SK-N-SH (cell line): ENCODE measurements at regions not wholly inside any gene's neighbourhood (a gene's known extent, or its start where the extent isn't known, plus 50 kb on each side); places are given as distances from the start of the nearest gene placed in this dataset.

Experiments used
- CTCF ChIA-PET: fragments of 300-600, 350-600 bp; formaldehyde crosslinking; extraction: SDS; loops from one replicate; lab custom pipeline; 2021; lab: Yijun Ruan, JAX
- POLR2A ChIA-PET: fragments of 350-600 bp; sonication (Branson Sonifier 250); formaldehyde crosslinking; extraction: SDS; loops from one replicate; lab custom pipeline; 2020; ENCODE audit warnings: antibody characterized with exemption, inconsistent platforms; lab: Yijun Ruan, JAX
- DNase-seq: peaks from one replicate; pipeline ENCODE4 v3.0.0; 2012
- H2AFZ ChIP-seq: fragments of 200-600 bp; sonication (generic); 2 replicates; pipeline ENCODE4 v1.8.1; 2016; ENCODE audit warnings: antibody characterized with exemption, mild to moderate bottlenecking, low read depth
- H3F3A ChIP-seq: fragments of 200-600 bp; sonication (generic); replicated peaks from 2 replicates; pipeline ENCODE3; 2016; ENCODE audit warnings: antibody characterized with exemption, mild to moderate bottlenecking; ENCODE audit not compliant: insufficient read depth
- H3K27ac ChIP-seq, 2 experiments: fragments of 200-500 bp in 1 of 2; fragments of 200-600 bp in 1 of 2; sonication (Bioruptor generic) in 1 of 2; sonication (generic), shearing (Covaris generic) in 1 of 2; 2 replicates each; pipeline versions ENCODE4 v1.5.1 to v1.6.1; 2014 to 2016; ENCODE audit warnings: low read depth in 2 of 2, inconsistent platforms in 1 of 2, low read length in 1 of 2, mild to moderate bottlenecking in 1 of 2, mixed read lengths in 1 of 2
- H3K27me3 ChIP-seq: fragments of 200-600 bp; sonication (generic), shearing (Covaris generic); 2 replicates; pipeline ENCODE4 v1.6.1; 2016; ENCODE audit warnings: mixed run types; ENCODE audit not compliant: insufficient read depth
- H3K36me3 ChIP-seq, 2 experiments: fragments of 200-500 bp in 1 of 2; fragments of 200-600 bp in 1 of 2; sonication (Bioruptor generic) in 1 of 2; sonication (generic) in 1 of 2; replicated peaks in 1 of 2; 2 replicates each; pipeline versions ENCODE3 to v1.5.1; 2014 to 2016; ENCODE audit warnings: low read length in 1 of 2, mild to moderate bottlenecking in 1 of 2; ENCODE audit not compliant: insufficient read depth in 2 of 2, control insufficient read depth in 1 of 2
- H3K4me1 ChIP-seq, 2 experiments: fragments of 200-500 bp in 1 of 2; fragments of 200-600 bp in 1 of 2; sonication (Bioruptor generic) in 1 of 2; sonication (generic), shearing (Covaris generic) in 1 of 2; 2 replicates each; pipeline versions ENCODE4 v1.5.1 to v1.6.1; 2014 to 2016; ENCODE audit warnings: low read depth in 1 of 2, low read length in 1 of 2, mixed run types in 1 of 2; ENCODE audit not compliant: insufficient read depth in 2 of 2, control insufficient read depth in 1 of 2
- H3K4me2 ChIP-seq: fragments of 200-600 bp; sonication (generic), shearing (Covaris generic); 2 replicates; pipeline ENCODE4 v1.6.1; 2017; ENCODE audit warnings: mixed run types
- H3K4me3 ChIP-seq, 2 experiments: fragments of 200-500 bp in 1 of 2; fragments of 200-600 bp in 1 of 2; sonication (Bioruptor generic) in 1 of 2; sonication (generic), shearing (Covaris generic) in 1 of 2; 2 replicates each; pipeline versions ENCODE4 v1.5.1 to v1.8.1; 2014 to 2016; ENCODE audit warnings: low read depth in 2 of 2, inconsistent platforms in 1 of 2, low read length in 1 of 2, mild to moderate bottlenecking in 1 of 2, mixed read lengths in 1 of 2, moderate library complexity in 1 of 2
- H3K79me2 ChIP-seq: fragments of 200-600 bp; sonication (generic); 2 replicates; pipeline ENCODE4 v1.8.1; 2017; ENCODE audit warnings: mild to moderate bottlenecking; ENCODE audit not compliant: insufficient read depth
- H3K9ac ChIP-seq: fragments of 200-600 bp; sonication (generic); 2 replicates; pipeline ENCODE4 v1.6.1; 2017; ENCODE audit warnings: mixed run types
- H3K9me2 ChIP-seq: fragments of 200-600 bp; sonication (generic); 2 replicates; pipeline ENCODE4 v1.6.1; 2017; ENCODE audit warnings: mixed run types
- H3K9me3 ChIP-seq: fragments of 200-600 bp; sonication (generic); 2 replicates; pipeline ENCODE4 v1.6.1; 2017; ENCODE audit warnings: mixed run types, mild to moderate bottlenecking, moderate library complexity
- H4K20me1 ChIP-seq: fragments of 200-600 bp; sonication (generic); 2 replicates; pipeline ENCODE4 v1.6.1; 2017; ENCODE audit warnings: mild to moderate bottlenecking, mixed run types; ENCODE audit not compliant: insufficient read depth
- CTCF ChIP-seq: fragments of 200-600 bp; sonication (generic); IDR thresholded peaks from 2 replicates; pipeline ENCODE4 v1.6.1; 2017; ENCODE audit warnings: antibody characterized with exemption, mild to moderate bottlenecking, moderate library complexity
- EP300 ChIP-seq, 2 experiments: IDR thresholded peaks; 2 replicates each; pipeline versions ENCODE4 v1.4.0 to v1.6.1; 2012; ENCODE audit warnings: borderline replicate concordance in 1 of 2, low read depth in 1 of 2, low read length in 1 of 2
- FOSL2 ChIP-seq: IDR thresholded peaks from 2 replicates; pipeline ENCODE4 v1.4.0; 2012; ENCODE audit warnings: low read depth, mild to moderate bottlenecking, moderate library complexity, borderline replicate concordance
- GATA2 ChIP-seq: sonication (generic); formaldehyde crosslinking; IDR thresholded peaks from 2 replicates; pipeline ENCODE4 v1.5.0; 2020; ENCODE audit warnings: mild to moderate bottlenecking, missing genetic modification reagents
- MAX ChIP-seq: IDR thresholded peaks from 2 replicates; pipeline ENCODE4 v1.4.0; 2012; ENCODE audit warnings: low read depth
- MXI1 ChIP-seq: IDR thresholded peaks from 2 replicates; pipeline ENCODE4 v1.6.1; 2012; ENCODE audit warnings: mild to moderate bottlenecking, low read depth, low read length, improper control_type of control experiment
- NRF1 ChIP-seq: IDR thresholded peaks from 2 replicates; pipeline ENCODE4 v1.6.1; 2012; ENCODE audit warnings: low read depth, mild to moderate bottlenecking, low read length
- PBX3 ChIP-seq: IDR thresholded peaks from 2 replicates; pipeline ENCODE4; 2012
- POLR2AphosphoS5 ChIP-seq: IDR thresholded peaks from 2 replicates; pipeline ENCODE4 v1.6.1; 2012; ENCODE audit warnings: low read depth, low read length
- RAD21 ChIP-seq: IDR thresholded peaks from 2 replicates; pipeline ENCODE4 v1.6.1; 2012; ENCODE audit warnings: mild to moderate bottlenecking, low read length
- RCOR1 ChIP-seq: fragments of 150-350 bp; IDR thresholded peaks from 2 replicates; pipeline ENCODE4 v1.6.1; 2017; ENCODE audit warnings: antibody characterized with exemption, low read length
- SIN3A ChIP-seq: IDR thresholded peaks from 2 replicates; pipeline ENCODE4 v1.6.1; 2012; ENCODE audit warnings: low read depth, mild to moderate bottlenecking, low read length, moderate library complexity, borderline replicate concordance
- TAF1 ChIP-seq: IDR thresholded peaks from 2 replicates; pipeline ENCODE4 v1.6.1; 2012; ENCODE audit warnings: low read depth, mild to moderate bottlenecking, low read length, moderate library complexity, borderline replicate concordance
- TEAD4 ChIP-seq: IDR thresholded peaks from 2 replicates; pipeline ENCODE4 v1.4.0; 2012; ENCODE audit warnings: mild to moderate bottlenecking, borderline replicate concordance; ENCODE audit not compliant: insufficient read depth
- USF1 ChIP-seq: IDR thresholded peaks from 2 replicates; pipeline ENCODE4 v1.4.0; 2012; ENCODE audit warnings: low read depth, borderline replicate concordance
- YY1 ChIP-seq: IDR thresholded peaks from 2 replicates; pipeline ENCODE4 v1.4.0; 2012; ENCODE audit warnings: low read depth, mild to moderate bottlenecking
- WGBS: methylation state at CpG from one replicate; pipeline ENCODE4 v1.1.6; 2017; ENCODE audit warnings: low lambda C conversion rate; 5-methylcytosine and 5-hydroxymethylcytosine counted together

GRCh38 chr20:41923624-41924023 lies 305.4 kb upstream of the CHD6 start (continued):
- no peak for TF ChIP-seq CTCF
- no peak for TF ChIP-seq RAD21
- TF ChIP-seq TAF1: no peak

GRCh38 chr20:41913146-41913545 lies 295.0 kb upstream of the CHD6 start:
- H3K36me3 ChIP-seq: no peaks in the 10 kb centered on the region
- H3K9me3 ChIP-seq: peaks cover 5% of the 10 kb centered on the region; the same call in 1 of the 2 replicates
- H3K4me3 ChIP-seq: no peak overlapping the region
- TF ChIP-seq YY1 (no peak), CTCF (no peak)
- H3K79me2 ChIP-seq: no peaks in the 10 kb centered on the region
- H3K4me2 ChIP-seq: no peak overlapping the region
- no peak for DNase-seq
- no peaks in the 10 kb centered on the region for H4K20me1 ChIP-seq
- no peak overlapping the region for H3K27ac ChIP-seq
- H3K4me1 ChIP-seq: no peaks in the 10 kb centered on the region
- no peaks in the 10 kb centered on the region for H3K9me2 ChIP-seq
- no peaks in the 10 kb centered on the region for H3F3A ChIP-seq
- ChIA-PET CTCF (no interaction called here), POLR2A (no interaction called here)
- H2AFZ ChIP-seq: no peak overlapping the region
- no peaks in the 10 kb centered on the region for H3K27me3 ChIP-seq
- H3K9ac ChIP-seq: no peak overlapping the region

- no peaks in the 10 kb centered on the region for H4K20me1 ChIP-seq
- no peak overlapping the region for H2AFZ ChIP-seq
- no peaks in the 10 kb centered on the region for H3K36me3 ChIP-seq
- H3K27me3 ChIP-seq: no peaks in the 10 kb centered on the region
- no peak for DNase-seq
- H3K9me2 ChIP-seq: no peaks in the 10 kb centered on the region
- no peaks in the 10 kb centered on the region for H3F3A ChIP-seq
- TF ChIP-seq EP300 (IDR thresholded peaks at IDR 0.05; ENCODE audit: borderline replicate concordance in 1 of 2, low read depth in 1 of 2, low read length in 1 of 2): no peak
- TF ChIP-seq MXI1: no peak
- no peak for TF ChIP-seq SIN3A
- no peak for TF ChIP-seq FOSL2
- TF ChIP-seq NRF1: no peak
- no peak for TF ChIP-seq POLR2AphosphoS5
- TF ChIP-seq PBX3: no peak
- no peak for TF ChIP-seq TEAD4
- no peak for TF ChIP-seq MAX
- TF ChIP-seq GATA2 (CRISPR knock-in tag): no peak
- TF ChIP-seq USF1: no peak
- no peak for TF ChIP-seq RCOR1
- no peak overlapping the region for H3K4me3 ChIP-seq
- no peak overlapping the region for H3K27ac ChIP-seq
- no peaks in the 10 kb centered on the region for H3K79me2 ChIP-seq
- H3K9me3 ChIP-seq: peaks cover 5% of the 10 kb centered on the region; the same call in 1 of the 2 replicates
- ChIA-PET POLR2A (no interaction called here), CTCF (no interaction called here)
- H3K4me1 ChIP-seq: no peaks in the 10 kb centered on the region
- 3% methylated on average over 1 of the region's 1 CpG for WGBS
- H3K4me2 ChIP-seq: no peak overlapping the region
- no peak overlapping the region for H3K9ac ChIP-seq
Measured at GRCh38 chr20:41910558-41910957, 292.4 kb upstream of the CHD6 start.
